ENCODE measurements at regions not wholly inside any gene's neighbourhood (a gene's known extent, or its start where the extent isn't known, plus 50 kb on each side); places are given as distances from the start of the nearest gene placed in this dataset.
A peak's percentile ranks its signal among the peaks of the same experiment; 100 is the strongest.
"Not testable (repeated sequence)": the region's sequence is repeated elsewhere in the genome, so short reads cannot be mapped to it uniquely, and the experiment has no call there.

DNA sequence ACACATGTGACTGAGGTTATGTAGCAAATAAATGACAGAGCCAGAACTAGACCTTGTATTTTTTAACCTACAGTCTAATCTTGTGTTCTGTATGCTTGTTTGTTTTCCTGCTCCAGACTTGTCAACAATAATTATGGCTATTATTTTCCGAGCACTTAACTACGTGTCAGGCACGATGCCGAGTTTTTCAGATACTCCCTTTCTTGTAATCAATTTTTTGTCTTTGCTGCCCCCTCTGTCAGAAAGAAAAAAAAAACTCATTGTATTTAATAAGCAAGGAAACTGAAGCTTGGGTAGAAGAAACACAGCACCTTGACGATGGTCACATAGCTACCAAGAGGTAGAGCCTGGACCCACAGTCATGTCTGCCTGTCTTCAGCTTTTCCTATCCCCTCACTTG, 95.7 kb upstream of the TRIM77 start:
- H3K27ac ChIP-seq (ENCODE audit: low read length); H3K4me1 ChIP-seq (ENCODE audit: control insufficient read depth, insufficient read depth, low read length); H3K9me3 ChIP-seq (replicated peaks; ENCODE audit: control insufficient read depth, low read depth, low read length); H3K36me3 ChIP-seq (ENCODE audit: control insufficient read depth, insufficient read depth, low read length); H3K4me3 ChIP-seq (ENCODE audit: low read length); H3K27me3 ChIP-seq (ENCODE audit: control insufficient read depth, insufficient read depth, low read length): not testable (repeated sequence)
- 60% methylated on average over 1 of the region's 5 CpGs for WGBS (ENCODE audit: insufficient coverage)
- DNase-seq = peak; percentile 49

DNA sequence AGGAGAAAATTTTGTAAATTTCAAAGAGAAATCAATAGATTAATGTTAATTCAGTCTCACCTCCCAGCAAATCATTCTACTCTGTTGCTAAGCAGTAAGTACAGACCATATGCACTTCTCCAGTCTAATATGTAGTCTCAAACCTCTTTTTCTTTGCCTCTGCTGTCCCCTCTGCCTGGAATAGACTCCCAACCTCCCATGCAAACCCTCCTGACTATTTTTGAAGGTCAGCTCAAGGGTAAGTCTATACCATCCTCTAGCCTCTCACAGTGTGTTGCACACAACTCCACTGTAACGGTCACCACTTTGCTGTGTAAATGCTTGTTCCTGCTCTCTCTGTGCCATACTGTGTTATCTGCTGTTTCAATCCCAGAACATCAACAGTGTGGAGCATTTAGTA, 94.5 kb upstream of the TRIM77 start:
- no CpG with 5 or more reads among the region's 1 CpG for WGBS (ENCODE audit: insufficient coverage)
- not testable (repeated sequence) for H3K4me1 ChIP-seq (ENCODE audit: control insufficient read depth, insufficient read depth, low read length); H3K9me3 ChIP-seq (replicated peaks; ENCODE audit: control insufficient read depth, low read depth, low read length); DNase-seq; H3K27me3 ChIP-seq (ENCODE audit: control insufficient read depth, insufficient read depth, low read length); H3K27ac ChIP-seq (ENCODE audit: low read length); H3K36me3 ChIP-seq (ENCODE audit: control insufficient read depth, insufficient read depth, low read length); H3K4me3 ChIP-seq (ENCODE audit: low read length)

DNA sequence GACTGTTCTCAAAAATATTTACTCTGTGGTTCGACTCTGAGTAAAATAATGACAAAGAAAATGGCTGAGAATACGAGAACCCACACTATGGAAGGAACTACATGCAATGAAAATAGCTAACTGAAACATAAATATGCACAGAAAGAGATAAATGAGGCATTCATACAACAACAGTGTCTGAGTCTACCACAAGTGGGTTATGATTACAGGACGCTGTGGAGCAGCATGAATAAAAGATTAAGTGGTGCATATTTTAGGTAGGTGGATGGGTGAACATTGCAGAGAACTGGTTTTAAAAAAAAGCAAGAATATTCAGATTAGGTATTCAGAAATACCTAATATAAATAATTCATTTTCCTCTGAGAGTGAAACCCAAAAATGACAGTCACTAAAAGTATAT, 93.9 kb upstream of the TRIM77 start:
- WGBS (ENCODE audit: insufficient coverage) = no CpG with 5 or more reads among the region's 3 CpGs
- H3K4me3 ChIP-seq (ENCODE audit: low read length); H3K27me3 ChIP-seq (ENCODE audit: control insufficient read depth, insufficient read depth, low read length); H3K9me3 ChIP-seq (replicated peaks; ENCODE audit: control insufficient read depth, low read depth, low read length); H3K27ac ChIP-seq (ENCODE audit: low read length); H3K36me3 ChIP-seq (ENCODE audit: control insufficient read depth, insufficient read depth, low read length); H3K4me1 ChIP-seq (ENCODE audit: control insufficient read depth, insufficient read depth, low read length); DNase-seq: not testable (repeated sequence)

- H3K27ac ChIP-seq (ENCODE audit: low read length); H3K4me1 ChIP-seq (ENCODE audit: control insufficient read depth, insufficient read depth, low read length); H3K27me3 ChIP-seq (ENCODE audit: control insufficient read depth, insufficient read depth, low read length); H3K4me3 ChIP-seq (ENCODE audit: low read length); H3K9me3 ChIP-seq (replicated peaks; ENCODE audit: control insufficient read depth, low read depth, low read length); H3K36me3 ChIP-seq (ENCODE audit: control insufficient read depth, insufficient read depth, low read length): not testable (repeated sequence)
- WGBS (ENCODE audit: insufficient coverage) = 20% methylated on average over 1 of the region's 1 CpG
- DNase-seq = peak; percentile 22
Observed at GRCh38 chr11:89616999-89617602, 93.0 kb upstream of the TRIM77 start.

DNA sequence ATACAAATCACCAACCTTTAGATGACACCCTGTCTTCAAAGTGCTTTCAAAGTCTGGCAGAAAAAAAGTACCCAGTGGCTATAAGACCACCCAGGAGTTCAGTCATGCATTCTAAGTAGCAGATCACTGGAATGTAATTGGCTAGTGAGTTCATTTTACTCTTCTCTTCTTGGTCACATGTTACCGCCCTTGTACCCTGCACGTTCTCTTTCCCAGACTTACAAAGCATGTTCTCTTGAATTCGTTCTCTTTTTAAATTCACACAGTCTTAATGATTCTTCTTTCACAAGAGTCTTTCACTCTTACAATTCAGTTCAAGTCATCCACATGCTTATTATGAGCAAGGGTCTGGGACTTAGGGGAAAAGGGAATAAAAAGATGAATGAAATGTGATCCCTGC, 89.4 kb upstream of the TRIM77 start:
- H3K36me3 ChIP-seq (ENCODE audit: control insufficient read depth, insufficient read depth, low read length); H3K4me1 ChIP-seq (ENCODE audit: control insufficient read depth, insufficient read depth, low read length); H3K27ac ChIP-seq (ENCODE audit: low read length); H3K9me3 ChIP-seq (replicated peaks; ENCODE audit: control insufficient read depth, low read depth, low read length); H3K4me3 ChIP-seq (ENCODE audit: low read length); H3K27me3 ChIP-seq (ENCODE audit: control insufficient read depth, insufficient read depth, low read length): not testable (repeated sequence)
- no CpG with 5 or more reads among the region's 3 CpGs for WGBS (ENCODE audit: insufficient coverage)
- peak; percentile 9 for DNase-seq

GRCh38 chr11:89625171-89625570, 84.9 kb upstream of the TRIM77 start:
- 78% methylated on average over 3 of the region's 6 CpGs for WGBS (ENCODE audit: insufficient coverage)
- H3K9me3 ChIP-seq (replicated peaks; ENCODE audit: control insufficient read depth, low read depth, low read length) = no peaks in the 10 kb centered on the region
- H3K4me3 ChIP-seq (ENCODE audit: low read length) = no peak overlapping the region
- H3K27me3 ChIP-seq (ENCODE audit: control insufficient read depth, insufficient read depth, low read length) = no peaks in the 10 kb centered on the region
- H3K27ac ChIP-seq (ENCODE audit: low read length) = no peak overlapping the region
- no peaks in the 10 kb centered on the region for H3K4me1 ChIP-seq (ENCODE audit: control insufficient read depth, insufficient read depth, low read length)
- DNase-seq = no peak
- H3K36me3 ChIP-seq (ENCODE audit: control insufficient read depth, insufficient read depth, low read length) = no peaks in the 10 kb centered on the region

GRCh38 chr11:89626366-89626765, 83.7 kb upstream of the TRIM77 start:
- no peak overlapping the region for H3K27ac ChIP-seq (ENCODE audit: low read length)
- no peak overlapping the region for H3K4me3 ChIP-seq (ENCODE audit: low read length)
- H3K27me3 ChIP-seq (ENCODE audit: control insufficient read depth, insufficient read depth, low read length) = no peaks in the 10 kb centered on the region
- no peaks in the 10 kb centered on the region for H3K9me3 ChIP-seq (replicated peaks; ENCODE audit: control insufficient read depth, low read depth, low read length)
- H3K36me3 ChIP-seq (ENCODE audit: control insufficient read depth, insufficient read depth, low read length) = no peaks in the 10 kb centered on the region
- H3K4me1 ChIP-seq (ENCODE audit: control insufficient read depth, insufficient read depth, low read length) = no peaks in the 10 kb centered on the region
- DNase-seq = no peak

DNA sequence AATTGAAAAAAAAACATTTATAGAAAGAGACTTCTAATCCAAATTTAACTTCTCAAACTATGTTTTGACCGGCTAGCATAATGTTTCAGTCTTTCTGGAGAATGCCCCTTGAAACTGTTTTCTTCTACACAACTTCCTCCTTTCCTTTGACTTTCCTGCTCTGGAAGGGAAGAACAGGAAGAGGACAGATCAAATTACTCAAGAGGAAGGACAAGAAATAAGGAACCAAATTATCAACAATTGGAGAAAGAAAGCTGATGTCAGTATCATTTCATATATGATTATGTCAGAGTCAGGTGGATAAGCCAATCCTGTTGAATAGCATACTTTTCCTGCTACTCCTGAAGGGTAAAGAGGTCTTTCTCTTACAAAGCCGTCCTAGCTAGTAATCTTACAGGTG, 83.2 kb upstream of the TRIM77 start:
- H3K4me3 ChIP-seq (ENCODE audit: low read length); H3K36me3 ChIP-seq (ENCODE audit: control insufficient read depth, insufficient read depth, low read length); H3K27ac ChIP-seq (ENCODE audit: low read length); H3K9me3 ChIP-seq (replicated peaks; ENCODE audit: control insufficient read depth, low read depth, low read length); H3K4me1 ChIP-seq (ENCODE audit: control insufficient read depth, insufficient read depth, low read length); H3K27me3 ChIP-seq (ENCODE audit: control insufficient read depth, insufficient read depth, low read length): not testable (repeated sequence)
- peak; percentile 14 for DNase-seq
- no CpG with 5 or more reads among the region's 2 CpGs for WGBS (ENCODE audit: insufficient coverage)

DNA sequence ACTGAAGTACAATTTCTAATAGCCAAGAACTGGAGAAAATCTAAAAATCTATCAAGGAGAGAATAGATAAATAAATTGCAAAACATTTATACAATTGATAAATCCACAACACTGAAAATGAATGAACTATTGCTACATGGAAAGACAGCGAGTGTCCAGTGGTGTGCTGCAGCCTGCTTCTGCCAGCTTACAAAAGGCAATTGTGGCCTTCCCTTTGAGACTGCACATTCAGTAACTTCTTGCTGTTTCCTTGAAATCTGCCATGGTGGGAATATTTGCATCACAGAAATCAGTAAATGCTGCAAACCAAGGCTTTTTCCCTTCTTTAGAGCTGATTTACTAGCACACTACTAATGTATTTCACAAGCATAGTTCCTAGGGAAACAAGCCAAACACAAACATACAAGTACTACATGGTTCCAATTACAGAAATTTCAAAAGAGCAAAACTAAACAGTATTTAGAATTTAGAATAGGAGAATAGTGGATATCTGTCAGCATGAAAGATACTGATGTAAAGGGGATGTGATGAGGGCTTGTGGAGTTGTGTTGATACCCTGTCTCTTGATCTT, 76.9 kb upstream of the TRIM77 start:
- Histone ChIP-seq H3K27me3 (ENCODE audit: control insufficient read depth, insufficient read depth, low read length) (no peaks in the 10 kb centered on the region), H3K9me3 (replicated peaks; ENCODE audit: control insufficient read depth, low read depth, low read length) (no peaks in the 10 kb centered on the region), H3K27ac (ENCODE audit: low read length) (no peak overlapping the region), H3K4me1 (ENCODE audit: control insufficient read depth, insufficient read depth, low read length) (no peaks in the 10 kb centered on the region), H3K36me3 (ENCODE audit: control insufficient read depth, insufficient read depth, low read length) (no peaks in the 10 kb centered on the region), H3K4me3 (ENCODE audit: low read length) (no peak overlapping the region)
- DNase-seq = peak; percentile 11
- WGBS (ENCODE audit: insufficient coverage) = 43% methylated on average over 1 of the region's 1 CpG

DNA sequence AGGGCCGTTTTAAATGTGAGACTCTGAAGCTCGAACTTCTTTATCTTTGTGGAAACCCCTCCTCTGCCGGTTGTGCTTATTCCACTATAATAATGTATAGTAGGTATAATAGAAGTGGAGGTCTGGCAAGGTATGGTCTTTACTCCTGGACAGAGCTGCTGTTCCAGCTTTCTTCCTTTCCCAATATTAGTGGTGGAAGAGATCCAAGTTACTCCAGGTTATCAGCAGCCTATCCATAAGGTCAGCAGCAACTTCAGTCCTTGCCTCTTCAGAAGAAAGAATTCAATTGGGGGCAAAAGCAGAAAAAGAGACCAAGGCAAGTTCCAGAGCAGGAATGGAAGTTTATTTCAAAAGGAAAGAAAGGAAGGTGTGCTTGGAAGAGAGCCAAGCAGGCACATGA, 69.3 kb upstream of the TRIM77 start:
- DNase-seq; H3K4me3 ChIP-seq (ENCODE audit: low read length): not testable (repeated sequence)
- WGBS (ENCODE audit: insufficient coverage) = no CpG with 5 or more reads among the region's 3 CpGs

DNA sequence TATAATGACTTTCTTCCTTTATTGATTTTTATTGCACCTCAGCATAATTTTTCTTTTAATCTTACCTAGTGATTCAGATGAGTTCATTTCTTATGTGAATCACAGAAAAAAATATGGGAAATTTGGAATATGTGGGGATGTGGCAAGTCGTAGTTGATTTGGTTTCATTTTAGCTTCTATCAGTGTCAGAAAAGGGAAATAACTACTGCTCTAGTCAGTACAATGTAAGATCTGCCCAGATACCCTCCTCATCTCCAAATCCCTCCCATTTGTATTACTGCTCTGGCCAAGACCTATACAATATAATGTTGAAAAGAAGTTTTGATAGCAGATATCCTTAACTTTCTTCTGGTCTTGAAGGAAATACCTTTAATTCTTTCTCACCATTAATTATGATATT, 61.9 kb upstream of the TRIM77 start:
- H3K4me1 ChIP-seq (ENCODE audit: control insufficient read depth, insufficient read depth, low read length); H3K27ac ChIP-seq (ENCODE audit: low read length); H3K4me3 ChIP-seq (ENCODE audit: low read length); DNase-seq; H3K36me3 ChIP-seq (ENCODE audit: control insufficient read depth, insufficient read depth, low read length); H3K27me3 ChIP-seq (ENCODE audit: control insufficient read depth, insufficient read depth, low read length); H3K9me3 ChIP-seq (replicated peaks; ENCODE audit: control insufficient read depth, low read depth, low read length): not testable (repeated sequence)
- no CpG with 5 or more reads among the region's 1 CpG for WGBS (ENCODE audit: insufficient coverage)

More for the DNA sequence above, 69.3 kb upstream of the TRIM77 start:
- not testable (repeated sequence) for H3K9me3 ChIP-seq (replicated peaks; ENCODE audit: control insufficient read depth, low read depth, low read length); H3K27ac ChIP-seq (ENCODE audit: low read length); H3K36me3 ChIP-seq (ENCODE audit: control insufficient read depth, insufficient read depth, low read length); H3K27me3 ChIP-seq (ENCODE audit: control insufficient read depth, insufficient read depth, low read length); H3K4me1 ChIP-seq (ENCODE audit: control insufficient read depth, insufficient read depth, low read length)

Measured in muscle of leg (tissue), 3 donors.